Loucy (cell line): ENCODE measurements at regions not wholly inside any gene's neighbourhood (a gene's known extent, or its start where the extent isn't known, plus 50 kb on each side); places are given as distances from the start of the nearest gene placed in this dataset.

ENCODE experiments used
- H2AFZ ChIP-seq: fragments of 200-600 bp; sonication (generic); 2 replicates; pipeline ENCODE4 v1.6.0; 2016; ENCODE audit warnings: antibody characterized with exemption, mild to moderate bottlenecking, low read length, moderate library complexity
- H3F3A ChIP-seq: fragments of 200-600 bp; 2 replicates; pipeline ENCODE4 v1.6.0; 2016; ENCODE audit warnings: antibody characterized with exemption, low read depth, mild to moderate bottlenecking
- H3K27me3 ChIP-seq: fragments of 200-600 bp; sonication (generic); 2 replicates; pipeline ENCODE4 v1.6.1; 2014; ENCODE audit warnings: low read length, mild to moderate bottlenecking; ENCODE audit not compliant: insufficient read depth, poor library complexity, severe bottlenecking
- H3K36me3 ChIP-seq: fragments of 200-600 bp; sonication (generic); 2 replicates; pipeline ENCODE4 v1.6.1; 2016; ENCODE audit warnings: low read length; ENCODE audit not compliant: insufficient read depth
- H3K4me1 ChIP-seq: fragments of 200-600 bp; sonication (generic); 2 replicates; pipeline ENCODE4 v1.5.1; 2014; ENCODE audit warnings: low read length, mild to moderate bottlenecking; ENCODE audit not compliant: insufficient read depth, poor library complexity, severe bottlenecking
- H3K4me2 ChIP-seq: fragments of 200-600 bp; sonication (generic); 2 replicates; pipeline ENCODE4 v1.6.0; 2014; ENCODE audit warnings: antibody characterized with exemption, low read length, low read depth, mild to moderate bottlenecking; ENCODE audit not compliant: poor library complexity, severe bottlenecking
- H3K4me3 ChIP-seq: fragments of 200-600 bp; sonication (generic); 2 replicates; pipeline ENCODE4 v1.5.1; 2014; ENCODE audit warnings: low read length, mild to moderate bottlenecking, mixed read lengths; ENCODE audit not compliant: poor library complexity, severe bottlenecking
- H3K79me2 ChIP-seq: fragments of 200-600 bp; sonication (generic); 2 replicates; pipeline ENCODE4 v1.6.1; 2014; ENCODE audit warnings: low read length; ENCODE audit not compliant: insufficient read depth
- H3K9ac ChIP-seq: fragments of 200-600 bp; sonication (generic); 2 replicates; pipeline ENCODE4 v1.6.0; 2014; ENCODE audit warnings: mild to moderate bottlenecking, low read depth, low read length, moderate library complexity; ENCODE audit not compliant: poor library complexity, severe bottlenecking
- H3K9me2 ChIP-seq: fragments of 200-600 bp; sonication (generic); replicated peaks from 2 replicates; pipeline ENCODE4 v1.6.1; 2016; ENCODE audit warnings: low read depth, low read length, mixed read lengths
- H3K9me3 ChIP-seq: fragments of 200-600 bp; sonication (generic); 2 replicates; pipeline ENCODE4 v1.6.1; 2014; ENCODE audit warnings: mild to moderate bottlenecking, antibody characterized with exemption, low read length, low read depth; ENCODE audit not compliant: insufficient read depth
- H4K20me1 ChIP-seq: fragments of 200-600 bp; sonication (generic); 2 replicates; pipeline ENCODE4 v1.6.0; 2014; ENCODE audit warnings: antibody characterized with exemption, low read length, mild to moderate bottlenecking; ENCODE audit not compliant: insufficient read depth, poor library complexity, severe bottlenecking
- CTCF ChIP-seq: fragments of 200-600 bp; sonication (generic); conservative IDR thresholded peaks from 2 replicates; pipeline ENCODE4 v1.5.1; 2014; ENCODE audit warnings: mild to moderate bottlenecking, antibody characterized with exemption, low read length
- EZH2phosphoT487 ChIP-seq: fragments of 200-600 bp; IDR thresholded peaks from 2 replicates; pipeline ENCODE4 v1.6.1; 2018; ENCODE audit warnings: antibody characterized with exemption, mild to moderate bottlenecking, moderate library complexity, borderline replicate concordance

GRCh38 chr2:122061206-122061605 lies 305.8 kb downstream of the TSN start:
- Histone ChIP-seq H3K4me3 (no peak overlapping the region), H3K9ac (no peak overlapping the region), H3K4me1 (no peaks in the 10 kb centered on the region), H3K79me2 (no peaks in the 10 kb centered on the region), H4K20me1 (no peaks in the 10 kb centered on the region), H3K9me3 (no peaks in the 10 kb centered on the region), H3K4me2 (no peak overlapping the region), H2AFZ (no peak overlapping the region), H3F3A (no peaks in the 10 kb centered on the region), H3K27me3 (no peaks in the 10 kb centered on the region), H3K9me2 (no peaks in the 10 kb centered on the region), H3K36me3 (no peaks in the 10 kb centered on the region)
- no peak for TF ChIP-seq CTCF
- no peak for TF ChIP-seq EZH2phosphoT487

- no peaks in the 10 kb centered on the region for H4K20me1 ChIP-seq
- H3K79me2 ChIP-seq: no peaks in the 10 kb centered on the region
- H3K4me1 ChIP-seq: no peaks in the 10 kb centered on the region
- TF ChIP-seq CTCF: no peak
- TF ChIP-seq EZH2phosphoT487: no peak
- no peaks in the 10 kb centered on the region for H3K9me3 ChIP-seq
- no peak overlapping the region for H3K9ac ChIP-seq
- H3K27me3 ChIP-seq: no peaks in the 10 kb centered on the region
- H3K9me2 ChIP-seq: no peaks in the 10 kb centered on the region
- H3K36me3 ChIP-seq: no peaks in the 10 kb centered on the region
- H3K4me3 ChIP-seq: no peak overlapping the region
- no peaks in the 10 kb centered on the region for H3F3A ChIP-seq
- H3K4me2 ChIP-seq: no peak overlapping the region
- no peak overlapping the region for H2AFZ ChIP-seq
Observed at GRCh38 chr2:122061831-122062230, 306.4 kb downstream of the TSN start.

- H3K79me2 ChIP-seq: no peaks in the 10 kb centered on the region
- TF ChIP-seq EZH2phosphoT487 (no peak), CTCF (no peak)
- H3K9ac ChIP-seq: no peak overlapping the region
- no peaks in the 10 kb centered on the region for H3K9me2 ChIP-seq
- no peaks in the 10 kb centered on the region for H3K27me3 ChIP-seq
- no peak overlapping the region for H3K4me3 ChIP-seq
- H3K9me3 ChIP-seq: no peaks in the 10 kb centered on the region
- H3F3A ChIP-seq: no peaks in the 10 kb centered on the region
- H4K20me1 ChIP-seq: no peaks in the 10 kb centered on the region
- no peaks in the 10 kb centered on the region for H3K36me3 ChIP-seq
- no peak overlapping the region for H2AFZ ChIP-seq
- no peak overlapping the region for H3K4me2 ChIP-seq
- no peaks in the 10 kb centered on the region for H3K4me1 ChIP-seq
Observed at GRCh38 chr2:122062506-122062905, 307.1 kb downstream of the TSN start.
